ENCODE measurements at regions not wholly inside any gene's neighbourhood (a gene's known extent, or its start where the extent isn't known, plus 50 kb on each side); places are given as distances from the start of the nearest gene placed in this dataset.
A peak's percentile ranks its signal among the peaks of the same experiment; 100 is the strongest.

- H3K4me1 ChIP-seq = peaks cover 0 to 22% (median 8%) of the 10 kb centered on the region in 3 donors
- no peak overlapping the region for H3K4me3 ChIP-seq
- peak overlapping the region in 1 of 4 donors; percentile 9 for H3K27ac ChIP-seq
- TF ChIP-seq POLR2AphosphoS5 (IDR thresholded peaks at IDR 0.05) (no peak), EP300 (IDR thresholded peaks at IDR 0.05) (no peak)
- no peaks in the 10 kb centered on the region for H3K36me3 ChIP-seq
- WGBS, 2 donors (ENCODE audit: low coverage in 1 of 2) = 16 to 42% methylated on average over 2 to 3 of the region's 3 CpGs
- H3K9me3 ChIP-seq = peaks cover 0 to 3% (median 0%) of the 10 kb centered on the region in 3 donors
- no peak for ATAC-seq
- H3K27me3 ChIP-seq = no peaks in the 10 kb centered on the region
Observed at GRCh38 chr21:28790335-28790734, 202.3 kb downstream of the LTN1 start.

GRCh38 chr21:28789523-28789922 is 203.2 kb downstream of the LTN1 start:
- no peak for ATAC-seq
- no peak overlapping the region for H3K4me3 ChIP-seq
- peaks cover 0 to 22% (median 8%) of the 10 kb centered on the region in 3 donors for H3K4me1 ChIP-seq
- no peak overlapping the region for H3K27ac ChIP-seq
- TF ChIP-seq POLR2AphosphoS5 (IDR thresholded peaks at IDR 0.05) (no peak), CTCF (IDR thresholded peaks at IDR 0.05) (no peak), POLR2A (IDR thresholded peaks at IDR 0.05) (no peak), EP300 (IDR thresholded peaks at IDR 0.05) (no peak)
- H3K36me3 ChIP-seq = no peaks in the 10 kb centered on the region
- peaks cover 0 to 5% (median 0%) of the 10 kb centered on the region in 3 donors for H3K9me3 ChIP-seq
- 32 to 40% methylated on average over 3 of the region's 3 CpGs for WGBS, 2 donors (ENCODE audit: low coverage in 1 of 2)
- no peaks in the 10 kb centered on the region for H3K27me3 ChIP-seq

GRCh38 chr21:28788030-28788429 is 204.6 kb downstream of the LTN1 start:
- no peak for ATAC-seq

GRCh38 chr21:28783641-28784185 is 209.0 kb downstream of the LTN1 start:
- TF ChIP-seq POLR2A (IDR thresholded peaks at IDR 0.05) (no peak), POLR2AphosphoS5 (IDR thresholded peaks at IDR 0.05) (no peak), EP300 (IDR thresholded peaks at IDR 0.05) (no peak), CTCF (IDR thresholded peaks at IDR 0.05) (no peak)

More at GRCh38 chr21:28788030-28788429, 204.6 kb downstream of the LTN1 start:
- Histone ChIP-seq H3K27ac (no peak overlapping the region), H3K9me3 (peaks cover 0 to 5% (median 0%) of the 10 kb centered on the region in 3 donors), H3K27me3 (no peaks in the 10 kb centered on the region), H3K4me1 (peaks cover 0 to 18% (median 7%) of the 10 kb centered on the region in 3 donors), H3K36me3 (no peaks in the 10 kb centered on the region), H3K4me3 (no peak overlapping the region)
- TF ChIP-seq CTCF (IDR thresholded peaks at IDR 0.05) (no peak), EP300 (IDR thresholded peaks at IDR 0.05) (no peak), POLR2A (IDR thresholded peaks at IDR 0.05) (no peak), POLR2AphosphoS5 (IDR thresholded peaks at IDR 0.05) (no peak)
- 66 to 83% methylated on average over 6 of the region's 6 CpGs for WGBS, 2 donors (ENCODE audit: low coverage in 1 of 2)

GRCh38 chr21:28781602-28782276 is 210.9 kb downstream of the LTN1 start:
- Histone ChIP-seq H3K36me3 (no peaks in the 10 kb centered on the region), H3K4me1 (no peaks in the 10 kb centered on the region), H3K4me3 (no peak overlapping the region), H3K27me3 (no peaks in the 10 kb centered on the region), H3K27ac (no peak overlapping the region), H3K9me3 (peaks cover 0 to 5% (median 0%) of the 10 kb centered on the region in 3 donors)
- TF ChIP-seq EP300 (IDR thresholded peaks at IDR 0.05) = no peak
- no peak for TF ChIP-seq POLR2A (IDR thresholded peaks at IDR 0.05)
- TF ChIP-seq CTCF (IDR thresholded peaks at IDR 0.05) = peak in 2 of 4 experiments; percentile 25 to 33
- no peak for TF ChIP-seq POLR2AphosphoS5 (IDR thresholded peaks at IDR 0.05)
- ATAC-seq = no peak

More at GRCh38 chr21:28783641-28784185, 209.0 kb downstream of the LTN1 start:
- no peaks in the 10 kb centered on the region for H3K4me1 ChIP-seq
- no peak for ATAC-seq
- no peak overlapping the region for H3K4me3 ChIP-seq
- no peaks in the 10 kb centered on the region for H3K36me3 ChIP-seq
- peaks cover 0 to 5% (median 0%) of the 10 kb centered on the region in 3 donors for H3K9me3 ChIP-seq
- WGBS, 2 donors (ENCODE audit: low coverage in 1 of 2) = no CpG with 5 or more reads among the region's 32 CpGs
- no peak overlapping the region for H3K27ac ChIP-seq
- no peaks in the 10 kb centered on the region for H3K27me3 ChIP-seq
